Neural cell (in vitro differentiated cells): ENCODE measurements at regions not wholly inside any gene's neighbourhood (a gene's known extent, or its start where the extent isn't known, plus 50 kb on each side); places are given as distances from the start of the nearest gene placed in this dataset.

ENCODE experiments used
- H2AFZ ChIP-seq: fragments of 200-600, 300-800 bp; sonication (generic), shearing (Covaris generic); 2 replicates; pipeline ENCODE4 v1.6.0; 2014; ENCODE audit warnings: low read depth, mild to moderate bottlenecking, antibody characterized with exemption, low read length, moderate library complexity
- H3F3A ChIP-seq: fragments of 200-600 bp; shearing (Covaris generic); 2 replicates; pipeline ENCODE4 v1.6.1; 2016; ENCODE audit warnings: mild to moderate bottlenecking, moderate library complexity, mixed read lengths, antibody characterized with exemption, low read length; ENCODE audit not compliant: insufficient read depth, poor library complexity, severe bottlenecking
- H3K27ac ChIP-seq: fragments of 200-600, 300-800 bp; sonication (generic), shearing (Covaris generic); 2 replicates; pipeline ENCODE4 v1.5.1; 2014; ENCODE audit warnings: mild to moderate bottlenecking, low read length, moderate library complexity
- H3K27me3 ChIP-seq: fragments of 300-800, 200-600 bp; sonication (generic), shearing (Covaris generic); 2 replicates; pipeline ENCODE4 v1.6.0; 2014; ENCODE audit warnings: mild to moderate bottlenecking, low read depth, low read length, moderate library complexity; ENCODE audit not compliant: insufficient read depth
- H3K36me3 ChIP-seq: fragments of 300-800, 200-600 bp; sonication (generic), shearing (Covaris generic); 2 replicates; pipeline ENCODE4 v1.5.1; 2014; ENCODE audit warnings: mild to moderate bottlenecking, antibody characterized with exemption, low read length, moderate library complexity; ENCODE audit not compliant: insufficient read depth
- H3K4me2 ChIP-seq: fragments of 300-800, 200-600 bp; sonication (generic), shearing (Covaris generic); 2 replicates; pipeline ENCODE4 v1.6.0; 2014; ENCODE audit warnings: mild to moderate bottlenecking, low read length
- H3K4me3 ChIP-seq: fragments of 300-800, 200-600 bp; sonication (generic), shearing (Covaris generic); 2 replicates; pipeline ENCODE4 v1.5.1; 2014; ENCODE audit warnings: mild to moderate bottlenecking, low read length, moderate library complexity
- H3K79me2 ChIP-seq: fragments of 200-600 bp; shearing (Covaris generic); replicated peaks from 2 replicates; pipeline ENCODE4 v1.6.0; 2014; ENCODE audit warnings: mild to moderate bottlenecking, low read length, moderate library complexity; ENCODE audit not compliant: insufficient read depth
- H3K9ac ChIP-seq: fragments of 300-800, 200-600 bp; sonication (generic), shearing (Covaris generic); 2 replicates; pipeline ENCODE4 v1.6.1; 2016; ENCODE audit warnings: mild to moderate bottlenecking, low read length, mixed read lengths
- H3K9me2 ChIP-seq: fragments of 200-600 bp; shearing (Covaris generic); 2 replicates; pipeline ENCODE4 v1.6.1; 2016; ENCODE audit warnings: mild to moderate bottlenecking, low read length, mixed read lengths; ENCODE audit not compliant: insufficient read depth
- H3K9me3 ChIP-seq: fragments of 200-600, 300-800 bp; sonication (generic), shearing (Covaris generic); 2 replicates; pipeline ENCODE4 v1.6.1; 2016; ENCODE audit warnings: mild to moderate bottlenecking, mixed run types, low read length, moderate library complexity, mixed read lengths
- H4K20me1 ChIP-seq: fragments of 200-600 bp; shearing (Covaris generic); 2 replicates; pipeline ENCODE4 v1.6.1; 2016; ENCODE audit warnings: mild to moderate bottlenecking, mixed run types; ENCODE audit not compliant: insufficient read depth
- CTCF ChIP-seq: fragments of 450-650 bp; IDR thresholded peaks from 2 replicates; pipeline ENCODE4 v1.5.1; 2014; ENCODE audit warnings: antibody characterized with exemption, mild to moderate bottlenecking, moderate library complexity; ENCODE audit not compliant: poor library complexity, severe bottlenecking
- EP300 ChIP-seq: fragments of 450-650 bp; conservative IDR thresholded peaks from 2 replicates; pipeline ENCODE4 v1.6.1; 2014; ENCODE audit warnings: antibody characterized with exemption, mild to moderate bottlenecking, moderate library complexity; ENCODE audit not compliant: poor library complexity, severe bottlenecking
- EZH2 ChIP-seq: fragments of 200-600, 300-800 bp; shearing (Covaris generic), sonication (generic); IDR thresholded peaks from 2 replicates; pipeline ENCODE4 v1.6.1; 2014; ENCODE audit warnings: antibody characterized with exemption, low read length, borderline replicate concordance, mild to moderate bottlenecking; ENCODE audit not compliant: insufficient read depth, poor library complexity, severe bottlenecking
- MXI1 ChIP-seq: fragments of 450-650 bp; conservative IDR thresholded peaks from 2 replicates; pipeline ENCODE4 v1.6.1; 2014; ENCODE audit warnings: antibody characterized with exemption, mild to moderate bottlenecking; ENCODE audit not compliant: poor library complexity, severe bottlenecking
- POLR2AphosphoS5 ChIP-seq: IDR thresholded peaks from 2 replicates; pipeline ENCODE4 v1.6.1; 2012
- RAD21 ChIP-seq: fragments of 450-650 bp; conservative IDR thresholded peaks from 2 replicates; pipeline ENCODE4 v1.6.1; 2014; ENCODE audit warnings: antibody characterized with exemption, mild to moderate bottlenecking, moderate library complexity
- SMC3 ChIP-seq: fragments of 450-650 bp; conservative IDR thresholded peaks from 2 replicates; pipeline ENCODE4 v1.6.1; 2014; ENCODE audit warnings: antibody characterized with exemption, mild to moderate bottlenecking, moderate library complexity; ENCODE audit not compliant: poor library complexity
- TAF1 ChIP-seq: IDR thresholded peaks from 2 replicates; pipeline ENCODE4 v1.6.1; 2012; ENCODE audit warnings: low read depth
- TF ChIP-seq, protein P1 (sequence below): IDR thresholded peaks from 2 replicates; pipeline ENCODE4 v1.6.1; 2012; ENCODE audit warnings: borderline replicate concordance

- Histone ChIP-seq H2AFZ (no peak overlapping the region), H3F3A (no peaks in the 10 kb centered on the region), H4K20me1 (no peaks in the 10 kb centered on the region), H3K4me3 (no peak overlapping the region), H3K9me2 (no peaks in the 10 kb centered on the region), H3K4me2 (no peak overlapping the region), H3K9me3 (peaks cover 13% of the 10 kb centered on the region), H3K36me3 (no peaks in the 10 kb centered on the region), H3K27ac (no peak overlapping the region), H3K27me3 (peaks cover 3% of the 10 kb centered on the region), H3K9ac (no peak overlapping the region), H3K79me2 (no peaks in the 10 kb centered on the region)
- peak; percentile 70 for TF ChIP-seq EP300
- TF ChIP-seq TAF1, result no peak
- peak; percentile 62 for TF ChIP-seq POLR2AphosphoS5
Observed at GRCh38 chr2:146455325-146455724, 1389.5 kb upstream of the ACVR2A start.

- H3F3A ChIP-seq, result no peaks in the 10 kb centered on the region
- TF ChIP-seq SMC3 (no peak), EZH2 (no peak), CTCF (no peak)
- H3K9me3 ChIP-seq, result no peaks in the 10 kb centered on the region
- no peak overlapping the region for H3K27ac ChIP-seq
- H3K36me3 ChIP-seq, result no peaks in the 10 kb centered on the region
- H3K9me2 ChIP-seq, result no peaks in the 10 kb centered on the region
- no peak overlapping the region for H3K4me3 ChIP-seq
- no peak overlapping the region for H2AFZ ChIP-seq
- H3K27me3 ChIP-seq, result peaks cover 3% of the 10 kb centered on the region
- no peak overlapping the region for H3K4me2 ChIP-seq
- H3K9ac ChIP-seq, result no peak overlapping the region
- H3K79me2 ChIP-seq, result no peaks in the 10 kb centered on the region
- H4K20me1 ChIP-seq, result no peaks in the 10 kb centered on the region
Observed at GRCh38 chr2:146451972-146452371, 1392.9 kb upstream of the ACVR2A start.

DNA sequence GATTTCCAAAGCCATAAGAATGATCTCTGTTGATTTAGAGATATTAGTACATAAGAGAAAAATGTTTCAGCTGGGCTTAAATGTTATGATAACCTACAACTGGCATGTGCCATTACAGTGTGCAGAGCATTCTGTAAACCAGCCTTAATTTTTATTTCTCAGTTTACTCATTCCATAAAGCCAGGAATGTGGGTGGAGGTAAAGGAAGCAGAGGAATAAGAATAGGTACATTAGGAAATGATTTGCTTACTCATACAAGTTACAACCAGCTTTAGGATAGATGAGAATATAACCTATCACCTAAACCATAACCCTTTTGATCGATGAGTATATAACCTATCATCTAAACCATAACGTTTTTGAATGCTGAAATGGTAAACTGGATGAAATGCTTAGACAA, 1394.7 kb upstream of the ACVR2A start:
- H3K4me2 ChIP-seq, result no peak overlapping the region
- H3K9me2 ChIP-seq, result no peaks in the 10 kb centered on the region
- H3K9me3 ChIP-seq, result no peaks in the 10 kb centered on the region
- H3K79me2 ChIP-seq, result no peaks in the 10 kb centered on the region
- no peak overlapping the region for H3K9ac ChIP-seq
- H3K4me3 ChIP-seq, result no peak overlapping the region
- H4K20me1 ChIP-seq, result no peaks in the 10 kb centered on the region
- TF ChIP-seq POLR2AphosphoS5 (no peak), EP300 (no peak), RAD21 (no peak), SMC3 (no peak), EZH2 (no peak), TAF1 (no peak), MXI1 (no peak), CTCF (no peak)
- TF ChIP-seq, protein P1, sequence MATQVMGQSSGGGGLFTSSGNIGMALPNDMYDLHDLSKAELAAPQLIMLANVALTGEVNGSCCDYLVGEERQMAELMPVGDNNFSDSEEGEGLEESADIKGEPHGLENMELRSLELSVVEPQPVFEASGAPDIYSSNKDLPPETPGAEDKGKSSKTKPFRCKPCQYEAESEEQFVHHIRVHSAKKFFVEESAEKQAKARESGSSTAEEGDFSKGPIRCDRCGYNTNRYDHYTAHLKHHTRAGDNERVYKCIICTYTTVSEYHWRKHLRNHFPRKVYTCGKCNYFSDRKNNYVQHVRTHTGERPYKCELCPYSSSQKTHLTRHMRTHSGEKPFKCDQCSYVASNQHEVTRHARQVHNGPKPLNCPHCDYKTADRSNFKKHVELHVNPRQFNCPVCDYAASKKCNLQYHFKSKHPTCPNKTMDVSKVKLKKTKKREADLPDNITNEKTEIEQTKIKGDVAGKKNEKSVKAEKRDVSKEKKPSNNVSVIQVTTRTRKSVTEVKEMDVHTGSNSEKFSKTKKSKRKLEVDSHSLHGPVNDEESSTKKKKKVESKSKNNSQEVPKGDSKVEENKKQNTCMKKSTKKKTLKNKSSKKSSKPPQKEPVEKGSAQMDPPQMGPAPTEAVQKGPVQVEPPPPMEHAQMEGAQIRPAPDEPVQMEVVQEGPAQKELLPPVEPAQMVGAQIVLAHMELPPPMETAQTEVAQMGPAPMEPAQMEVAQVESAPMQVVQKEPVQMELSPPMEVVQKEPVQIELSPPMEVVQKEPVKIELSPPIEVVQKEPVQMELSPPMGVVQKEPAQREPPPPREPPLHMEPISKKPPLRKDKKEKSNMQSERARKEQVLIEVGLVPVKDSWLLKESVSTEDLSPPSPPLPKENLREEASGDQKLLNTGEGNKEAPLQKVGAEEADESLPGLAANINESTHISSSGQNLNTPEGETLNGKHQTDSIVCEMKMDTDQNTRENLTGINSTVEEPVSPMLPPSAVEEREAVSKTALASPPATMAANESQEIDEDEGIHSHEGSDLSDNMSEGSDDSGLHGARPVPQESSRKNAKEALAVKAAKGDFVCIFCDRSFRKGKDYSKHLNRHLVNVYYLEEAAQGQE, result no peak
- H3K27me3 ChIP-seq, result peaks cover 3% of the 10 kb centered on the region
- H2AFZ ChIP-seq, result no peak overlapping the region
- no peaks in the 10 kb centered on the region for H3K36me3 ChIP-seq
- H3F3A ChIP-seq, result no peaks in the 10 kb centered on the region
- no peak overlapping the region for H3K27ac ChIP-seq
